Effector memory CD8-positive, alpha-beta T cell (primary cell): ENCODE measurements at regions not wholly inside any gene's neighbourhood (a gene's known extent, or its start where the extent isn't known, plus 50 kb on each side); places are given as distances from the start of the nearest gene placed in this dataset.
A peak's percentile ranks its signal among the peaks of the same experiment; 100 is the strongest.

Experiments
- ATAC-seq: fragments of 150-1000 bp; cut with Tn5 transposase; replicated peaks from 2 replicates; pipeline ENCODE4 v1.10.0; 2021; ENCODE audit warnings: mild to moderate bottlenecking, moderate library complexity
- DNase-seq, 3 experiments: peaks; one replicate each; pipeline ENCODE4 v3.0.0; 2021
- H3K27ac Mint-ChIP-seq, 2 donors: one replicate each; pipeline ENCODE4 v1.8.0; 2022; ENCODE audit warnings: mild to moderate bottlenecking in 2 of 2, mixed read lengths in 2 of 2, moderate library complexity in 2 of 2
- H3K27me3 Mint-ChIP-seq, 2 donors: one replicate each; pipeline ENCODE4 v1.8.0; 2022; ENCODE audit warnings: mixed read lengths in 2 of 2
- H3K36me3 Mint-ChIP-seq: one replicate; pipeline ENCODE4 v1.8.0; 2022; ENCODE audit warnings: mild to moderate bottlenecking, moderate library complexity, mixed read lengths; ENCODE audit not compliant: insufficient read depth
- H3K4me1 Mint-ChIP-seq, 2 donors: one replicate each; pipeline ENCODE4 v1.8.0; 2022; ENCODE audit warnings: low read depth in 2 of 2, mixed read lengths in 2 of 2
- H3K4me3 Mint-ChIP-seq, 2 donors: one replicate each; pipeline ENCODE4 v1.8.0; 2022; ENCODE audit warnings: mild to moderate bottlenecking in 2 of 2, mixed read lengths in 2 of 2, moderate library complexity in 2 of 2
- H3K9me3 Mint-ChIP-seq, 2 donors: one replicate each; pipeline ENCODE4 v1.8.0; 2022; ENCODE audit warnings: mixed read lengths in 2 of 2

DNA sequence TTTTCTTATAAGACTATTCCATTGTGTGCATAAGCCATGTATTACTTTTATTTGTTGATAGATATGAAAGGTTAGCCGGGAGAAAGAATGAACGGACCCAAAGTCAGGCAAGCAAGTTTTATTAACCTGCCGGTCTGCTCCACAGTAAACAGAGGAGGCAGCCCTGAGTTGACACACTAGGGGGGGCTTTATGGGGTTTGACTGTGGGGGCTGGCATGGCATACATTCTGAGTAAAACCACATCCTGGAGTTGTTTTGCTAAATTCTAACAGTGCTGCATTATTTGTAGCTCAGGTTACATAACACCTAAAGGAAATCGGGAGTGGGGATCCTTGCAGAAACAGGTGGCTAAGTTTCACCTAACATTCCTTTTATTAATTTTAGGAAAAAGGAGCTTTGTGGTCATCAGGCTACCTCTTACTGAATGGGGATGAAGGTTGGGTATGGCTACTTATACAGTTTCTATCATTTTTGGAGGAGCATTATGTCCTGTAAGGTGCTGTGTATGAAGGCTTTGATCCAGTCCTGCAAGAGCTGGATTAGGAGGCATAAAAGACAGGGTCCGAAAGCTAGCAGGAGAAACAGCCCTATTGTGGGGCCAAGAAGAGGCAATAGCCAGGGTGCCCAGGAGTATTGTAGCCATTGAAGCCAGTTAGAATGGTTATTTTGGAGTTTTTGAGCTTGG is 107.4 kb upstream of the USP9Y start:
- H3K4me1 Mint-ChIP-seq, result peaks cover 44 to 60% of the 10 kb centered on the region in 2 donors
- peak; percentile 21 to 55 (median 25) for DNase-seq
- H3K27ac Mint-ChIP-seq, result peak overlapping the region; percentile 88 to 96
- peaks cover 10% of the 10 kb centered on the region for H3K36me3 Mint-ChIP-seq
- H3K27me3 Mint-ChIP-seq, result no peaks in the 10 kb centered on the region
- peak overlapping the region; percentile 50 to 72 for H3K4me3 Mint-ChIP-seq
- peak; percentile 99 for ATAC-seq
- H3K9me3 Mint-ChIP-seq, result peaks cover 30 to 44% of the 10 kb centered on the region in 2 donors

- peak overlapping the region; percentile 90 to 96 for H3K27ac Mint-ChIP-seq
- ATAC-seq (no peak), DNase-seq (no peak)
- peaks cover 10% of the 10 kb centered on the region for H3K36me3 Mint-ChIP-seq
- H3K9me3 Mint-ChIP-seq, result peaks cover 43 to 55% of the 10 kb centered on the region in 2 donors
- peaks cover 51 to 86% of the 10 kb centered on the region in 2 donors for H3K4me1 Mint-ChIP-seq
- peak overlapping the region; percentile 55 for H3K4me3 Mint-ChIP-seq
- H3K27me3 Mint-ChIP-seq, result no peaks in the 10 kb centered on the region
Observed at GRCh38 chrY:12598783-12599182, 102.2 kb upstream of the USP9Y start.

DNA sequence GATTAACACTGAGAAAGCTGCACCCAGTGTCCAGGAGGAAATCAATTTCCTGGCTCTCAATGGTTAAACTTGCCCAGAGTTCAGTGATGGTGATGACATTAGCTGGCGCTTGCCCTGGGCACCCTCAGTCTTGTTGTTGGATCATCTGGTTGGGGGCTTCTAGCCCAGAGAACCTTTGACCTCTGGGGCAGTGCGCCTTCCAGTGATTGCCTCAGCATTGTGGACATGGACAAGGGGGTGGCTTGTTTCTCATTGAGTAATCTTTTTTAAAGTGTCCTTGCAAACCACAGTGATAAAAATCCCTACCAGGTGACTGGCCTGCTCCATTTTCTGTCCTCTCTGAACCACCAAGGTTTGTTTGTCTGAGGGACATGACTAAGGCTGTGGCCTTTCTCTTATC is 95.6 kb upstream of the USP9Y start:
- peaks cover 12 to 13% of the 10 kb centered on the region in 2 donors for H3K9me3 Mint-ChIP-seq
- no peaks in the 10 kb centered on the region for H3K36me3 Mint-ChIP-seq
- no peak overlapping the region for H3K4me3 Mint-ChIP-seq
- DNase-seq, result no peak
- no peak for ATAC-seq
- peaks cover 10 to 35% of the 10 kb centered on the region in 2 donors for H3K4me1 Mint-ChIP-seq
- H3K27ac Mint-ChIP-seq, result no peak overlapping the region
- no peaks in the 10 kb centered on the region for H3K27me3 Mint-ChIP-seq

GRCh38 chrY:12610861-12611260 is 90.2 kb upstream of the USP9Y start:
- no peak for DNase-seq
- H3K36me3 Mint-ChIP-seq, result no peaks in the 10 kb centered on the region
- no peaks in the 10 kb centered on the region for H3K27me3 Mint-ChIP-seq
- H3K9me3 Mint-ChIP-seq, result peaks cover 5% of the 10 kb centered on the region in 2 donors
- no peak overlapping the region for H3K4me3 Mint-ChIP-seq
- ATAC-seq, result no peak
- H3K27ac Mint-ChIP-seq, result peak overlapping the region in 1 of 2 donors; percentile 67
- H3K4me1 Mint-ChIP-seq, result peaks cover 0 to 8% of the 10 kb centered on the region in 2 donors

GRCh38 chrY:12615733-12616446 is 85.1 kb upstream of the USP9Y start:
- Mint-ChIP-seq H3K4me1 (peaks cover 0 to 18% of the 10 kb centered on the region in 2 donors), H3K27me3 (no peaks in the 10 kb centered on the region), H3K36me3 (no peaks in the 10 kb centered on the region), H3K4me3 (no peak overlapping the region), H3K9me3 (peaks cover 5% of the 10 kb centered on the region in 2 donors), H3K27ac (no peak overlapping the region)
- no peak for ATAC-seq
- DNase-seq, result no peak

DNA sequence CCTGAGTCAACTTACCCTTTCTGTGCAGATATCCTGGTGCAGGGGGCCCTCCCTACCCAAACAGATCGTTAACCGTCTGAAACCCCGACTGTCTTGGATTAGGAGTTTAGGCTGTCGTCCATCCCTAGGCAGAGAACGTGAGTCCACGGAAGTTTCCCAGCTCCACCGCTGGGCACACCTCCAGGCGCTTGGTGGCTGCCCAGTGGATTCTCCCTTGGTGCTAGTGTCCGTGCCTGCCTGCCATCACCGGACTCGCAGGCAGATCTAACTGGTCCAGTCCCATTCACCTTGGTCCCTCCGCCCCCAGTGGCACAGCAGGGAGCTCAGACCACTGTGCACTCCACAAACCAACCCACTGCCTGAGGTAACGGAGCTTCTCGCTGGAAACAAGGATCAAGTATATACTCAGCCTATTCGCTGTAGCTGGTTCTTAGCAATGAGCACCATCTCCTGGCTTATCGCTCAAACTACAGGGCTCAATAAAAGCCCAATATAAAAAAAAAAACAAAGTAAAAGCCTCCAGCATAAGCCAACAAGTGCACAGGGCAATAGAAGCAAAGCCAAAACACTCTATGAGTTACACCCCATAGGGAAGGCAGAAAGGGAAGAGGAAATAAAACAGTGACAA is 79.5 kb upstream of the USP9Y start:
- no peaks in the 10 kb centered on the region for H3K27me3 Mint-ChIP-seq

GRCh38 chrY:12623204-12623603 is 77.8 kb upstream of the USP9Y start:
- peak overlapping the region in 1 of 2 donors; percentile 17 for H3K27ac Mint-ChIP-seq
- H3K36me3 Mint-ChIP-seq, result peaks cover 2% of the 10 kb centered on the region
- peaks cover 15 to 43% of the 10 kb centered on the region in 2 donors for H3K4me1 Mint-ChIP-seq
- no peaks in the 10 kb centered on the region for H3K27me3 Mint-ChIP-seq
- DNase-seq (no peak), ATAC-seq (no peak)
- H3K4me3 Mint-ChIP-seq, result no peak overlapping the region
- no peaks in the 10 kb centered on the region for H3K9me3 Mint-ChIP-seq

More for the DNA sequence above, 79.5 kb upstream of the USP9Y start:
- Mint-ChIP-seq H3K4me3 (peak overlapping the region; percentile 23 to 46), H3K36me3 (no peaks in the 10 kb centered on the region), H3K27ac (peak overlapping the region; percentile 74 to 75), H3K9me3 (no peaks in the 10 kb centered on the region), H3K4me1 (peaks cover 4 to 28% of the 10 kb centered on the region in 2 donors)
- peak; percentile 1 to 33 (median 7) for DNase-seq
- peak; percentile 62 for ATAC-seq

DNA sequence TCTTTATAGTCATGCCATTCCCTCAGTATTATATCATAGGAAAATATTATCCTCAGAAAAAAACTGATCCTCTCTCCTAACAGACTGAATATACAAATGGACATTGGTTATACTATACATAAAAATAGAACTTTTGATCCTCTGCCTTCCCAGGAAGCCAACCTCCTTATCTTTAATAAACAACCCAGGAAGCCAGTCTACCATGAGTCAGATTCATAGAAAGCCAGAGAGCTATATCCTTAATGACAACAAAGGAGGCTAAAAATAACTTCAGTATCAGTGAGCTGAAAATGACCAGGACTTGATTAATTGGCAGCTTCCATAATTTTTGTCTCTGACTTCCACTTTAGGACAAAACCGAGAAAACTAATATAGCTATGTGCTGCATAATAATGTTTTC is 58.0 kb upstream of the USP9Y start:
- H3K9me3 Mint-ChIP-seq, result no peaks in the 10 kb centered on the region
- no peak for ATAC-seq
- H3K36me3 Mint-ChIP-seq, result no peaks in the 10 kb centered on the region
- no peak for DNase-seq
- H3K27ac Mint-ChIP-seq, result no peak overlapping the region
- H3K4me1 Mint-ChIP-seq, result peaks cover 0 to 4% of the 10 kb centered on the region in 2 donors
- H3K27me3 Mint-ChIP-seq, result peaks cover 9 to 25% of the 10 kb centered on the region in 2 donors
- no peak overlapping the region for H3K4me3 Mint-ChIP-seq

- H3K4me1 Mint-ChIP-seq, result no peaks in the 10 kb centered on the region
- H3K36me3 Mint-ChIP-seq, result no peaks in the 10 kb centered on the region
- DNase-seq (no peak), ATAC-seq (no peak)
- H3K9me3 Mint-ChIP-seq, result no peaks in the 10 kb centered on the region
- H3K4me3 Mint-ChIP-seq, result no peak overlapping the region
- no peak overlapping the region for H3K27ac Mint-ChIP-seq
- H3K27me3 Mint-ChIP-seq, result peaks cover 9 to 25% of the 10 kb centered on the region in 2 donors
Observed at GRCh38 chrY:12643693-12644348, 57.2 kb upstream of the USP9Y start.

GRCh38 chrY:12651095-12651494 is 49.9 kb upstream of the USP9Y start:
- no peak overlapping the region for H3K27ac Mint-ChIP-seq
- H3K4me1 Mint-ChIP-seq, result no peaks in the 10 kb centered on the region
- no peaks in the 10 kb centered on the region for H3K27me3 Mint-ChIP-seq
- ATAC-seq (no peak), DNase-seq (no peak)
- H3K9me3 Mint-ChIP-seq, result no peaks in the 10 kb centered on the region
- no peaks in the 10 kb centered on the region for H3K36me3 Mint-ChIP-seq
- H3K4me3 Mint-ChIP-seq, result no peak overlapping the region
